DND-41 (cell line): ENCODE measurements at regions not wholly inside any gene's neighbourhood (a gene's known extent, or its start where the extent isn't known, plus 50 kb on each side); places are given as distances from the start of the nearest gene placed in this dataset.

ENCODE experiments used
- ATAC-seq: fragments of 200-7000 bp; cut with Tn5 transposase; 3 replicates; pipeline ENCODE4 v1.9.1; 2021; ENCODE audit warnings: low read depth; ENCODE audit not compliant: insufficient read depth
- DNase-seq: peaks from one replicate; pipeline ENCODE4 v3.0.0-alpha.2; 2020
- H2AFZ ChIP-seq: 2 replicates; pipeline ENCODE4 v1.6.0; 2012; ENCODE audit warnings: low read depth, low read length
- H3K27ac ChIP-seq: 2 replicates; pipeline ENCODE4 v1.5.1; 2012; ENCODE audit warnings: low read length, inconsistent platforms
- H3K27me3 ChIP-seq: fragments of 200-600 bp; sonication (generic); 2 replicates; pipeline ENCODE4 v1.6.0; 2012; ENCODE audit warnings: low read length, mild to moderate bottlenecking, inconsistent platforms; ENCODE audit not compliant: insufficient read depth, poor library complexity
- H3K36me3 ChIP-seq: 2 replicates; pipeline ENCODE4 v1.5.1; 2012; ENCODE audit warnings: low read length, inconsistent platforms; ENCODE audit not compliant: insufficient read depth
- H3K4me1 ChIP-seq: 2 replicates; pipeline ENCODE4 v1.5.1; 2012; ENCODE audit warnings: mild to moderate bottlenecking, low read length; ENCODE audit not compliant: insufficient read depth
- H3K4me2 ChIP-seq: 2 replicates; pipeline ENCODE4 v1.6.0; 2012; ENCODE audit warnings: mild to moderate bottlenecking, moderate library complexity, low read length, inconsistent platforms; ENCODE audit not compliant: insufficient read depth
- H3K4me3 ChIP-seq, 2 experiments: fragments of 200-600 bp in 1 of 2; shearing (Covaris generic) in 1 of 2; 2 replicates each; pipeline ENCODE4 v1.5.1; 2012 to 2016; ENCODE audit warnings: inconsistent platforms in 2 of 2, low read length in 2 of 2, mild to moderate bottlenecking in 2 of 2, low read depth in 1 of 2, moderate library complexity in 1 of 2
- H3K79me2 ChIP-seq: 2 replicates; pipeline ENCODE4 v1.6.0; 2012; ENCODE audit warnings: low read length, inconsistent platforms; ENCODE audit not compliant: insufficient read depth
- H3K9ac ChIP-seq: 2 replicates; pipeline ENCODE4 v1.6.0; 2012; ENCODE audit warnings: low read depth, mild to moderate bottlenecking, inconsistent platforms, low read length, moderate library complexity
- H3K9me3 ChIP-seq: 2 replicates; pipeline ENCODE4 v1.5.1; 2012; ENCODE audit warnings: low read length, moderate library complexity, mild to moderate bottlenecking, inconsistent platforms; ENCODE audit not compliant: insufficient read depth, severe bottlenecking
- H4K20me1 ChIP-seq: 2 replicates; pipeline ENCODE4 v1.6.0; 2012; ENCODE audit warnings: low read length; ENCODE audit not compliant: insufficient read depth
- EZH2 ChIP-seq: IDR thresholded peaks from 3 replicates; pipeline ENCODE4 v1.6.1; 2012; ENCODE audit warnings: borderline replicate concordance, low read depth, mild to moderate bottlenecking, moderate library complexity, low read length, inconsistent platforms; ENCODE audit not compliant: severe bottlenecking
- TF ChIP-seq, protein P1 (sequence below): IDR thresholded peaks from 2 replicates; pipeline ENCODE4 v1.5.1; 2012; ENCODE audit warnings: borderline replicate concordance, low read length, moderate library complexity, mild to moderate bottlenecking; ENCODE audit not compliant: poor library complexity, severe bottlenecking; ENCODE audit errors: extremely low read depth

DNA sequence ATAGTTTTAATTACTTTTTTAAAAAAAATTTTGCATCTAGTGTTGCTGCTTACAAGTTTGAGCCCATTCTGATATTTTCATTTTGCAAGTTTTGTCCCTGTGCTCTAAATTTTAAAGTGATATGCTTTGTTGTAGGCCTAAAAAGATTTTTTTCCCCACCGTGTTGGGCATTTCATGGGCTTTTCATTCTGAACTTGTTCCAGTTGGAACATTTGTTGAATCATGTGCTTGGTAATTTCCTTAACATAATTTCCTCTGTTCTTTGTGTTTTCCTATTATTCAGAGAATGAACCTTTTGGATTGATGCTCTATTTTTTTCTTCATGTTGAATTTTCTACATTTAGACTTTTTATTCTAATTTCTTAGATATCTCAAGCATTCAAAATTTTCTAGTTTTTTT lies 206.4 kb upstream of the SPRY2 start:
- Histone ChIP-seq H3K27ac (no peak overlapping the region), H4K20me1 (no peaks in the 10 kb centered on the region), H3K4me1 (no peaks in the 10 kb centered on the region), H2AFZ (no peak overlapping the region), H3K4me2 (no peak overlapping the region), H3K9ac (no peak overlapping the region), H3K79me2 (no peaks in the 10 kb centered on the region), H3K9me3 (no peaks in the 10 kb centered on the region), H3K4me3 (no peak overlapping the region), H3K36me3 (no peaks in the 10 kb centered on the region), H3K27me3 (no peaks in the 10 kb centered on the region)
- DNase-seq (no peak), ATAC-seq (no peak)
- TF ChIP-seq EZH2 = no peak

DNA sequence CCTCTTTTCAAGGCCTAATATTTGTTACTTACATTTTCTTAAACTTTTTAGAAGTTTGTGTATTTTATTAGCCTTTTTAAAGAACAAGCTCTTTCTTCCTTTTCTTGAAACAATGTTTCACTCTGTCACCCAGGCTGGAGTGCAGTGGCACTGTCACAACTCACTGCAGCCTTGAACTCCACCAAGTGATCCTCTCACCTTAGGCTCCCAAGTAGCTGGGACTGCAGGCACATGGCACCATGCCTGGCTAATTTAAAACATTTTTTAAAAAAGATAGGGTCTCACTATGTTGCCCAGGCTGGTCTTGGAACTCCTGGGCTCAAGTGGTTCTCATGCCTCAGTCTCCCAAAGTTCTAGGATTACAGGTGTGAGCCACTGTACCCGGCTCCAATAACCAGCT lies 192.2 kb upstream of the SPRY2 start:
- TF ChIP-seq, protein P1, sequence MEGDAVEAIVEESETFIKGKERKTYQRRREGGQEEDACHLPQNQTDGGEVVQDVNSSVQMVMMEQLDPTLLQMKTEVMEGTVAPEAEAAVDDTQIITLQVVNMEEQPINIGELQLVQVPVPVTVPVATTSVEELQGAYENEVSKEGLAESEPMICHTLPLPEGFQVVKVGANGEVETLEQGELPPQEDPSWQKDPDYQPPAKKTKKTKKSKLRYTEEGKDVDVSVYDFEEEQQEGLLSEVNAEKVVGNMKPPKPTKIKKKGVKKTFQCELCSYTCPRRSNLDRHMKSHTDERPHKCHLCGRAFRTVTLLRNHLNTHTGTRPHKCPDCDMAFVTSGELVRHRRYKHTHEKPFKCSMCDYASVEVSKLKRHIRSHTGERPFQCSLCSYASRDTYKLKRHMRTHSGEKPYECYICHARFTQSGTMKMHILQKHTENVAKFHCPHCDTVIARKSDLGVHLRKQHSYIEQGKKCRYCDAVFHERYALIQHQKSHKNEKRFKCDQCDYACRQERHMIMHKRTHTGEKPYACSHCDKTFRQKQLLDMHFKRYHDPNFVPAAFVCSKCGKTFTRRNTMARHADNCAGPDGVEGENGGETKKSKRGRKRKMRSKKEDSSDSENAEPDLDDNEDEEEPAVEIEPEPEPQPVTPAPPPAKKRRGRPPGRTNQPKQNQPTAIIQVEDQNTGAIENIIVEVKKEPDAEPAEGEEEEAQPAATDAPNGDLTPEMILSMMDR = no peak
- TF ChIP-seq EZH2 = no peak
- ATAC-seq = no peak
- no peaks in the 10 kb centered on the region for H4K20me1 ChIP-seq
- no peak overlapping the region for H3K4me2 ChIP-seq
- H3K27ac ChIP-seq = no peak overlapping the region
- no peak overlapping the region for H3K4me3 ChIP-seq
- no peak overlapping the region for H2AFZ ChIP-seq
- no peak overlapping the region for H3K9ac ChIP-seq
- H3K27me3 ChIP-seq = no peaks in the 10 kb centered on the region
- no peaks in the 10 kb centered on the region for H3K9me3 ChIP-seq
- H3K4me1 ChIP-seq = no peaks in the 10 kb centered on the region
- DNase-seq = no peak
- H3K36me3 ChIP-seq = no peaks in the 10 kb centered on the region
- H3K79me2 ChIP-seq = no peaks in the 10 kb centered on the region

DNA sequence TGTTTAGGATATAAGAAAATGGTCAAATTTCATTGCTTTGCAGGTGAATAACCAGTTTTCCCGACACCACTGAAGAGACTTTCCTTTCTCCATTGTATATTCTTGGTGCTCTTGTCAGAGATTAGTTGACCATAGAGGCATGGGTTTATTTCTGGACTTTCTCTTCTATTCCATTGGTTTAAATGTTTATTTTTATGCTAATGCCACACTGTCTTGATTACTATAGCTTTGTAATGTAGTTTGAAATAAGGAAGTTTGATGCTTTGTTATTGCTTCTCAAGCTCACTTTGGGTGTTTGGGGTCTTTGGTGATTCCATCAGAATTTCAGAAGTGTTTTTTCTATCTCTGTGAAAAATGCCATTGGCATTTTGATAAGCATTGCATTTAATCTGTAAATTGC lies 190.0 kb upstream of the SPRY2 start:
- H3K4me2 ChIP-seq = no peak overlapping the region

DNA sequence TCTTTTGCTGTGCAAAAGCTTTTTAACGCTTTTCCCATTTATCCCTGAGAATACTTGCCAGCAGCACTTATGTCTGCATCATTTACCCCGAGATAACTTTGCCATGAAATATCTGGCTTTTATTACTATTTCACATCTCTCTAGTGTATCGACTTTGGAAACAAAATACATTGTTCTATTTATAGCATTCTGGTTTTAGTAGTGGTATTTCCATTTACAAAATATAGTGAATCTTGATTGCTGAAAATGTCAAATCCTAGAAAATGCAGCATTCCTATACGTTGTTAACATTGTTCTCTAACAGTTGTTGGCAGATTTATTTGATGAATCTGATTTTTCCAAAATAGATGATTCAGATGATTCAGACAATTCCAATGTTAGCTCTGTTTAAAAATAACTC lies 189.3 kb upstream of the SPRY2 start:
- Histone ChIP-seq H3K36me3 (no peaks in the 10 kb centered on the region), H3K4me2 (no peak overlapping the region), H3K9ac (no peak overlapping the region), H3K4me1 (no peaks in the 10 kb centered on the region), H2AFZ (no peak overlapping the region), H3K4me3 (no peak overlapping the region), H3K9me3 (no peaks in the 10 kb centered on the region), H3K79me2 (no peaks in the 10 kb centered on the region), H4K20me1 (no peaks in the 10 kb centered on the region), H3K27ac (no peak overlapping the region), H3K27me3 (no peaks in the 10 kb centered on the region)
- DNase-seq (no peak), ATAC-seq (no peak)
- no peak for TF ChIP-seq EZH2
- TF ChIP-seq, protein P1 = no peak

More for the DNA sequence above, 190.0 kb upstream of the SPRY2 start:
- no peaks in the 10 kb centered on the region for H3K9me3 ChIP-seq
- no peaks in the 10 kb centered on the region for H3K4me1 ChIP-seq
- no peak for DNase-seq
- ATAC-seq = no peak
- TF ChIP-seq, protein P1 = no peak
- no peaks in the 10 kb centered on the region for H3K79me2 ChIP-seq
- H3K9ac ChIP-seq = no peak overlapping the region
- no peaks in the 10 kb centered on the region for H4K20me1 ChIP-seq
- no peak overlapping the region for H2AFZ ChIP-seq
- no peaks in the 10 kb centered on the region for H3K27me3 ChIP-seq
- H3K4me3 ChIP-seq = no peak overlapping the region
- H3K27ac ChIP-seq = no peak overlapping the region
- no peaks in the 10 kb centered on the region for H3K36me3 ChIP-seq
